Pancreas (tissue), 10 donors: ENCODE measurements at regions not wholly inside any gene's neighbourhood (a gene's known extent, or its start where the extent isn't known, plus 50 kb on each side); places are given as distances from the start of the nearest gene placed in this dataset.

Source experiments
- ATAC-seq, 4 donors: fragments of 200-7000 bp; cut with Tn5 transposase; one replicate each; pipeline versions ENCODE4 v1.8.0 to v1.9.1; 2020; ENCODE audit warnings: mild to moderate bottlenecking in 4 of 4, moderate library complexity in 4 of 4
- DNase-seq, 6 donors: peaks; one replicate each; pipeline ENCODE4 v3.0.0-alpha.2; 2020
- FAIRE-seq: peaks from 2 replicates; lab custom pipeline; 2012; peaks lifted over from hg19 to GRCh38; lab: Jason Lieb, UNC
- H3K27ac ChIP-seq, 4 donors: fragments of 200-600 bp; sonication (generic); 1 replicate in 3 of 4; 2 replicates in 1 of 4; pipeline versions ENCODE4 v1.5.0 to v1.8.0; 2020
- H3K27me3 ChIP-seq, 4 donors: fragments of 200-600 bp; one replicate each; pipeline ENCODE4 v1.8.0; 2021
- H3K36me3 ChIP-seq, 3 donors: fragments of 200-600 bp; sonication (generic) in 1 of 3; one replicate each; pipeline versions ENCODE4 v1.5.0 to v1.8.0; 2020 to 2021
- H3K4me1 ChIP-seq, 3 donors: fragments of 200-600 bp; one replicate each; pipeline ENCODE4 v1.8.0; 2021
- H3K4me3 ChIP-seq, 4 donors: fragments of 200-600 bp; sonication (generic) in 2 of 4; one replicate each; pipeline versions ENCODE4 v1.5.0 to v1.8.0; 2020 to 2021
- H3K9me3 ChIP-seq, 4 donors: fragments of 200-600 bp; one replicate each; pipeline ENCODE4 v1.8.0; 2021
- WGBS, 2 donors: extraction: QIAGEN DNeasy Blood & Tissue Kit; methylation state at CpG; one replicate each; pipeline ENCODE4 v1.1.7; 2013; 5-methylcytosine and 5-hydroxymethylcytosine counted together
- intact Hi-C, 3 donors: fragments of 100-400 bp; cut with DNase I; formaldehyde crosslinking; loops; one replicate each; pipeline versions ENCODE4 v1.11.1 to v1.14.2; 2022
- TF ChIP-seq, protein P1 (sequence below), 4 donors: fragments of 200-600 bp; sonication (generic) in 3 of 4; IDR thresholded peaks; one replicate each; pipeline versions ENCODE4 v1.5.0 to v1.8.0; 2021; ENCODE audit warnings: antibody characterized with exemption in 4 of 4
- donor health status: healthy with polysubstance abuse.
- donor health status: DM: no; HTN: no; CAD: no; lungs with moderate emphysema.
- donor health status: DM: no; HTN: no; CAD: no.
- donor health status: control.
- donor health status: control.
- donor health status: Bipolar disorder and iron deficiency.
- donor health status: DM: yes; HTN: yes; CAD: no.
- donor health status: DM: no; HTN: no; CAD: no.
- donor health status: DM: no; HTN: no; CAD: no.
- donor health status: DM: yes; HTN: yes; CAD: no.

DNA sequence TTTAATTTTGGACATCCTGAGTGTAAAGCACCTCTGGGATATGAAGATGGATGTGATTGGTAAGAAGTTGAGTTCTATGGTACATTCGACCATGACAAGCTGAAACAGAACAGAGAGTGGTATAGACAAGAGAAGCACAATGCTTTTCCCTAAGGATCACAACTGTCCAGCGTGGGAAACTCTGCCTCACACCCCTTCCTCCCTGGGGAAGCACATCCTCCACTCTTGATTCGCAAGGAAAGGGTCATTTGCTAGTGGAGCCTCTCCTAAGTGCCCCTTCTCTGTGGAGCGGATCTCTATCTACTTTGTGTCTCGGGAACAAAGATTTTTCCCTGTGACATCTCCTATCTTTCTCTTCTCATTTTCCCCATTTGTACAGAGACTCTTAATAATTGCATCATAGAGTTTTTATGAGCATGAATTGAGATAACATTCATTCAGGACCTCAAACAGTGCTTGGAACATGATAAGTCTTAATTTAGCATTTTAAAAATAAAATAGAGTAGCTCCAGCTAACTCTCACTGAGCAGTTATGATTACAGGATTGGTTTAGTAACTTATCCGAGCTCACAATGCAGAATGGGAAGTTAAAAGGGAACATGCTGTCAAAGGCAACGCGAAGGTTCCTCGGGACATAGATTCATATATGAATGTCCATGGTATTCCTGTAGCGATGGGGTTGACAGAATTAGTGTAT is 775.2 kb downstream of the C6orf118 start:
- Histone ChIP-seq H3K36me3 (no peaks in the 10 kb centered on the region), H3K27me3 (no peaks in the 10 kb centered on the region), H3K27ac (no peak overlapping the region), H3K4me1 (no peaks in the 10 kb centered on the region), H3K9me3 (no peaks in the 10 kb centered on the region), H3K4me3 (no peak overlapping the region)
- FAIRE-seq (no peak), ATAC-seq (no peak), DNase-seq (no peak)
- 66 to 76% methylated on average over 10 of the region's 10 CpGs for WGBS, 2 donors
- intact Hi-C loops, result no loop called here
- TF ChIP-seq, protein P1, sequence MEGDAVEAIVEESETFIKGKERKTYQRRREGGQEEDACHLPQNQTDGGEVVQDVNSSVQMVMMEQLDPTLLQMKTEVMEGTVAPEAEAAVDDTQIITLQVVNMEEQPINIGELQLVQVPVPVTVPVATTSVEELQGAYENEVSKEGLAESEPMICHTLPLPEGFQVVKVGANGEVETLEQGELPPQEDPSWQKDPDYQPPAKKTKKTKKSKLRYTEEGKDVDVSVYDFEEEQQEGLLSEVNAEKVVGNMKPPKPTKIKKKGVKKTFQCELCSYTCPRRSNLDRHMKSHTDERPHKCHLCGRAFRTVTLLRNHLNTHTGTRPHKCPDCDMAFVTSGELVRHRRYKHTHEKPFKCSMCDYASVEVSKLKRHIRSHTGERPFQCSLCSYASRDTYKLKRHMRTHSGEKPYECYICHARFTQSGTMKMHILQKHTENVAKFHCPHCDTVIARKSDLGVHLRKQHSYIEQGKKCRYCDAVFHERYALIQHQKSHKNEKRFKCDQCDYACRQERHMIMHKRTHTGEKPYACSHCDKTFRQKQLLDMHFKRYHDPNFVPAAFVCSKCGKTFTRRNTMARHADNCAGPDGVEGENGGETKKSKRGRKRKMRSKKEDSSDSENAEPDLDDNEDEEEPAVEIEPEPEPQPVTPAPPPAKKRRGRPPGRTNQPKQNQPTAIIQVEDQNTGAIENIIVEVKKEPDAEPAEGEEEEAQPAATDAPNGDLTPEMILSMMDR (IDR thresholded peaks at IDR 0.05), result no peak

- Histone ChIP-seq H3K27ac (no peak overlapping the region), H3K4me3 (no peak overlapping the region), H3K27me3 (no peaks in the 10 kb centered on the region), H3K9me3 (no peaks in the 10 kb centered on the region), H3K4me1 (no peaks in the 10 kb centered on the region), H3K36me3 (no peaks in the 10 kb centered on the region)
- WGBS, 2 donors, result 25 to 39% methylated on average over 5 of the region's 5 CpGs
- TF ChIP-seq, protein P1 (IDR thresholded peaks at IDR 0.05), result no peak
- ATAC-seq (no peak), FAIRE-seq (no peak), DNase-seq (no peak)
- intact Hi-C loops, result no loop called here
These were observed 776.4 kb downstream of the C6orf118 start for GRCh38 chr6:164533045-164533362.

- Histone ChIP-seq H3K4me1 (no peaks in the 10 kb centered on the region), H3K27me3 (no peaks in the 10 kb centered on the region), H3K9me3 (no peaks in the 10 kb centered on the region), H3K36me3 (no peaks in the 10 kb centered on the region), H3K27ac (no peak overlapping the region), H3K4me3 (no peak overlapping the region)
- 58 to 69% methylated on average over 9 of the region's 9 CpGs for WGBS, 2 donors
- ATAC-seq, result no peak
- FAIRE-seq, result no peak
- TF ChIP-seq, protein P1 (IDR thresholded peaks at IDR 0.05), result no peak
- intact Hi-C loops, result no loop called here
- no peak for DNase-seq
These were observed 777.0 kb downstream of the C6orf118 start for GRCh38 chr6:164532198-164533044.

- Histone ChIP-seq H3K27me3 (no peaks in the 10 kb centered on the region), H3K27ac (no peak overlapping the region), H3K36me3 (no peaks in the 10 kb centered on the region), H3K9me3 (no peaks in the 10 kb centered on the region), H3K4me1 (no peaks in the 10 kb centered on the region), H3K4me3 (no peak overlapping the region)
- WGBS, 2 donors, result 68 to 77% methylated on average over 3 of the region's 3 CpGs
- FAIRE-seq (no peak), DNase-seq (no peak), ATAC-seq (no peak)
- TF ChIP-seq, protein P1 (IDR thresholded peaks at IDR 0.05), result no peak
- intact Hi-C loops, result no loop called here
These were observed 777.7 kb downstream of the C6orf118 start for GRCh38 chr6:164531736-164532135.

GRCh38 chr6:164528539-164528938 is 780.9 kb downstream of the C6orf118 start:
- FAIRE-seq, result no peak
- WGBS, 2 donors, result 40 to 58% methylated on average over 3 of the region's 3 CpGs

More at GRCh38 chr6:164528539-164528938, 780.9 kb downstream of the C6orf118 start:
- Histone ChIP-seq H3K27me3 (no peaks in the 10 kb centered on the region), H3K4me3 (no peak overlapping the region), H3K36me3 (no peaks in the 10 kb centered on the region), H3K4me1 (no peaks in the 10 kb centered on the region), H3K9me3 (no peaks in the 10 kb centered on the region), H3K27ac (no peak overlapping the region)
- ATAC-seq (no peak), DNase-seq (no peak)
- intact Hi-C loops, result no loop called here
- TF ChIP-seq, protein P1 (IDR thresholded peaks at IDR 0.05), result no peak
